Endothelial cell of umbilical vein (primary cell): ENCODE measurements at regions not wholly inside any gene's neighbourhood (a gene's known extent, or its start where the extent isn't known, plus 50 kb on each side); places are given as distances from the start of the nearest gene placed in this dataset.

Source experiments
- BruUV-seq: library from RNA; stranded (reverse); fragments of 400-500 nt; replicated peaks from 2 replicates; lab custom pipeline; 2021; lab: Mats Ljungman, UMichigan
- CTCF ChIA-PET: fragments of 300-600, 350-600 bp; sonication (Branson Sonifier 250); formaldehyde crosslinking; loops from one replicate; lab custom pipeline; 2021; ENCODE audit warnings: antibody characterized with exemption, inconsistent platforms; lab: Charles Lee
- POLR2A ChIA-PET: fragments of 300-600, 350-600 bp; sonication (Branson Sonifier 250); formaldehyde crosslinking; loops from one replicate; lab custom pipeline; 2021; ENCODE audit warnings: antibody characterized with exemption, inconsistent platforms; lab: Charles Lee
- DNase-seq: peaks from one replicate; pipeline ENCODE4 v3.0.0-alpha.2; 2011; ENCODE audit warnings: low read depth, low spot score
- FAIRE-seq: peaks from 2 replicates; lab custom pipeline; 2011; peaks lifted over from hg19 to GRCh38; lab: Jason Lieb, UNC
- H2AFZ ChIP-seq: 2 replicates; pipeline ENCODE4 v1.6.0; 2012; ENCODE audit warnings: low read depth, low read length, control low read depth, inconsistent platforms
- H3K27ac ChIP-seq: 2 replicates; pipeline ENCODE4 v1.5.1; 2011; ENCODE audit warnings: low read depth, mild to moderate bottlenecking, control low read depth, low read length, moderate library complexity; ENCODE audit not compliant: insufficient read depth
- H3K27me3 ChIP-seq, 2 experiments: 2 replicates each; pipeline versions ENCODE4 v1.6.0 to v1.6.1; 2011; ENCODE audit warnings: low read length in 2 of 2, mixed read lengths in 1 of 2; ENCODE audit not compliant: control insufficient read depth in 2 of 2, insufficient read depth in 2 of 2
- H3K36me3 ChIP-seq, 2 experiments: 2 replicates in 1 of 2; 3 replicates in 1 of 2; pipeline ENCODE4 v1.5.1; 2011; ENCODE audit warnings: low read length in 2 of 2, mild to moderate bottlenecking in 1 of 2, moderate library complexity in 1 of 2; ENCODE audit not compliant: control insufficient read depth in 2 of 2, insufficient read depth in 2 of 2; ENCODE audit errors: extremely low read depth in 1 of 2
- H3K4me1 ChIP-seq: 3 replicates; pipeline ENCODE4 v1.5.1; 2011; ENCODE audit warnings: mild to moderate bottlenecking, low read length; ENCODE audit not compliant: control insufficient read depth, insufficient read depth; ENCODE audit errors: extremely low read depth
- H3K4me2 ChIP-seq: 2 replicates; pipeline ENCODE4 v1.6.1; 2011; ENCODE audit warnings: low read length, control low read depth, mixed read lengths; ENCODE audit not compliant: insufficient read depth
- H3K4me3 ChIP-seq, 3 experiments: fragments of 200-600 bp in 1 of 3; sonication (generic), shearing (Covaris generic) in 1 of 3; replicated peaks in 1 of 3; 2 replicates each; pipeline ENCODE4 v1.5.1; 2011 to 2016; ENCODE audit warnings: control low read depth in 3 of 3, low read length in 3 of 3, mild to moderate bottlenecking in 2 of 3, inconsistent platforms in 1 of 3, low read depth in 1 of 3, moderate library complexity in 1 of 3; ENCODE audit not compliant: insufficient read depth in 1 of 3
- H3K79me2 ChIP-seq: 2 replicates; pipeline ENCODE4 v1.6.0; 2012; ENCODE audit warnings: low read length, inconsistent platforms; ENCODE audit not compliant: control insufficient read depth, insufficient read depth
- H3K9ac ChIP-seq: replicated peaks from 2 replicates; pipeline ENCODE3; 2011; ENCODE audit warnings: low read length, control low read depth; ENCODE audit not compliant: insufficient read depth; ENCODE audit errors: extremely low read depth
- H3K9me1 ChIP-seq: replicated peaks from 3 replicates; pipeline ENCODE4 v1.6.0; 2011; ENCODE audit warnings: mild to moderate bottlenecking, low read length; ENCODE audit not compliant: control insufficient read depth, insufficient read depth; ENCODE audit errors: extremely low read depth
- H3K9me3 ChIP-seq: replicated peaks from 2 replicates; pipeline ENCODE4 v1.5.1; 2012; ENCODE audit warnings: low read length, inconsistent platforms; ENCODE audit not compliant: control insufficient read depth, insufficient read depth
- H4K20me1 ChIP-seq: replicated peaks from 2 replicates; pipeline ENCODE3; 2011; ENCODE audit warnings: mild to moderate bottlenecking, low read length; ENCODE audit not compliant: control insufficient read depth, insufficient read depth; ENCODE audit errors: extremely low read depth
- CTCF ChIP-seq, 2 donors: IDR thresholded peaks; 1 replicate in 1 of 2; 2 replicates in 1 of 2; pipeline ENCODE4 v1.5.1; 2011; ENCODE audit warnings: low read length in 2 of 2, mild to moderate bottlenecking in 2 of 2, moderate library complexity in 2 of 2, control low read depth in 1 of 2, inconsistent platforms in 1 of 2, low read depth in 1 of 2; ENCODE audit not compliant: insufficient read depth in 1 of 2; ENCODE audit errors: extremely low read depth in 1 of 2
- EZH2 ChIP-seq: IDR thresholded peaks from 2 replicates; pipeline ENCODE4 v1.6.1; 2012; ENCODE audit warnings: borderline replicate concordance, low read depth, mild to moderate bottlenecking, moderate library complexity, low read length, inconsistent platforms; ENCODE audit not compliant: severe bottlenecking
- FOS ChIP-seq: IDR thresholded peaks from 2 replicates; pipeline ENCODE4 v1.6.1; 2011; ENCODE audit warnings: mild to moderate bottlenecking, low read length, moderate library complexity, borderline replicate concordance; ENCODE audit not compliant: insufficient read depth
- GATA2 ChIP-seq: IDR thresholded peaks from 2 replicates; pipeline ENCODE4 v1.7.0; 2011; ENCODE audit warnings: low read depth, mild to moderate bottlenecking, moderate library complexity, mixed read lengths, low read length; ENCODE audit not compliant: insufficient read length, insufficient read depth
- JUN ChIP-seq: IDR thresholded peaks from 2 replicates; pipeline ENCODE4 v1.6.1; 2011; ENCODE audit warnings: borderline replicate concordance, low read depth; ENCODE audit not compliant: insufficient read length, insufficient read depth
- MAX ChIP-seq: IDR thresholded peaks from 2 replicates; pipeline ENCODE4 v1.6.1; 2011; ENCODE audit not compliant: insufficient read depth, insufficient read length
- MYC ChIP-seq: IDR thresholded peaks from one replicate; pipeline ENCODE4 v1.6.1; 2011; ENCODE audit warnings: mild to moderate bottlenecking, low read depth, low read length
- POLR2A ChIP-seq: IDR thresholded peaks from 2 replicates; pipeline ENCODE4 v1.6.1; 2012; ENCODE audit warnings: low read depth, mild to moderate bottlenecking, control low read depth, low read length
- POLR2AphosphoS5 ChIP-seq: IDR thresholded peaks from 2 replicates; pipeline ENCODE4 v1.6.1; 2012; ENCODE audit warnings: low read depth, mild to moderate bottlenecking, control low read depth, low read length, moderate library complexity; ENCODE audit not compliant: insufficient read depth
- dilution Hi-C: fragments of 300-500 bp; cut with MboI; formaldehyde crosslinking; loops from one replicate; pipeline ENCODE4 v1.15.0; 2019; ENCODE audit warnings: low sequenced_read_pairs; ENCODE audit not compliant: extremely low pct_ligation_motif_present
- intact Hi-C: fragments of 100-400 bp; cut with micrococcal nuclease; formaldehyde crosslinking; loops from one replicate; pipeline ENCODE4 v1.10.0; 2022

- no TSS peak for BruUV-seq
- Histone ChIP-seq H2AFZ (no peak overlapping the region), H3K4me3 (no peak overlapping the region), H3K36me3 (no peaks in the 10 kb centered on the region), H3K27me3 (no peaks in the 10 kb centered on the region), H3K4me1 (no peaks in the 10 kb centered on the region), H3K4me2 (no peak overlapping the region), H3K9me3 (peaks cover 4% of the 10 kb centered on the region), H3K27ac (no peak overlapping the region), H3K79me2 (no peaks in the 10 kb centered on the region), H4K20me1 (no peaks in the 10 kb centered on the region), H3K9me1 (no peaks in the 10 kb centered on the region), H3K9ac (no peak overlapping the region)
- dilution Hi-C loops: no loop called here
- TF ChIP-seq POLR2AphosphoS5 (no peak), MAX (no peak), GATA2 (no peak), JUN (no peak), CTCF (IDR thresholded peaks at IDR 0.05; ENCODE audit: extremely low read depth in 1 of 2, insufficient read depth in 1 of 2, low read depth in 1 of 2, low read length in 2 of 2) (no peak), POLR2A (no peak), FOS (no peak), MYC (no peak), EZH2 (no peak)
- no peak for DNase-seq
- CTCF ChIA-PET: no interaction called here
- FAIRE-seq: no peak
- intact Hi-C loops: no loop called here
- POLR2A ChIA-PET: no interaction called here
These were observed 272.6 kb downstream of the MSX2 start for GRCh38 chr5:174996941-174997340.
